ENCODE measurements at regions not wholly inside any gene's neighbourhood (a gene's known extent, or its start where the extent isn't known, plus 50 kb on each side); places are given as distances from the start of the nearest gene placed in this dataset.

DNA sequence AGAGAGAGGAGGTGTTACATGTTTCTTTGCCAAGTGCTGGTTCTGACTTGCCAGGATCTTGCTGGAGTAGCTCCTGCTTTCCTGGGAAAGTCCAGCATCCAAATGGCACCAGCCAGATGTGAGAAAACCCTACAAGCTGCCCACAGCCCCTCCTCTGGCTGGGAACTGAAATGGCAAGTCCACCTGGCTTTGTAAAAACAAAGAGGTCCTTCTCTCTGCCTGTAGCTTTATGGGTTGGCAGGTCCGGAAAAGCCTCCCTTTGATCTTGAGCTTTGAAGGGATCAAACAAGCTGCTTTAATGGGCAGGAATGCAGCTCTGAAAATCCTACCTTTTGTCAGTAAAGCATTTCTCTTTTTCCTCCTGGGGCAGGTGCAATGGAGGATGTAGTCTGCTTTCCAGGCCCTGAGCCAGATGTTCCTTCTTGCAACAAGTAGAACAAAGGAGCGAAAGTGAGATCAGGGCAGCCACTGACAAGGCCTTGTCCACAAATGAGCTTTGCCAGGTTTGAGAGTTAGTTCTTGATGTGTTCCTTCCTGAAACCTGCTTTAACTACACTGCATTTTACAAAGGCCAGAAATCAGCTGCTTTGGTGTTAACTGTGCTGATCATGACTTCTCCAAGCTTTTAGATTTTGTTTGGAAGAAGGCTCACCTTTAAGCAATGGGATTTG is 456.7 kb downstream of the ZNF608 start:
- H3K36me3 ChIP-seq (replicated peaks) = no peaks in the 10 kb centered on the region
- H3K4me3 ChIP-seq (ENCODE audit: low read depth, low read length) = no peak overlapping the region
- H3K27me3 ChIP-seq (replicated peaks) = no peaks in the 10 kb centered on the region
- in situ Hi-C loops (cut with HindIII; ENCODE audit: low pct_ligation_motif_present, low sequenced_read_pairs) = no loop called here
- TF ChIP-seq, protein P1, sequence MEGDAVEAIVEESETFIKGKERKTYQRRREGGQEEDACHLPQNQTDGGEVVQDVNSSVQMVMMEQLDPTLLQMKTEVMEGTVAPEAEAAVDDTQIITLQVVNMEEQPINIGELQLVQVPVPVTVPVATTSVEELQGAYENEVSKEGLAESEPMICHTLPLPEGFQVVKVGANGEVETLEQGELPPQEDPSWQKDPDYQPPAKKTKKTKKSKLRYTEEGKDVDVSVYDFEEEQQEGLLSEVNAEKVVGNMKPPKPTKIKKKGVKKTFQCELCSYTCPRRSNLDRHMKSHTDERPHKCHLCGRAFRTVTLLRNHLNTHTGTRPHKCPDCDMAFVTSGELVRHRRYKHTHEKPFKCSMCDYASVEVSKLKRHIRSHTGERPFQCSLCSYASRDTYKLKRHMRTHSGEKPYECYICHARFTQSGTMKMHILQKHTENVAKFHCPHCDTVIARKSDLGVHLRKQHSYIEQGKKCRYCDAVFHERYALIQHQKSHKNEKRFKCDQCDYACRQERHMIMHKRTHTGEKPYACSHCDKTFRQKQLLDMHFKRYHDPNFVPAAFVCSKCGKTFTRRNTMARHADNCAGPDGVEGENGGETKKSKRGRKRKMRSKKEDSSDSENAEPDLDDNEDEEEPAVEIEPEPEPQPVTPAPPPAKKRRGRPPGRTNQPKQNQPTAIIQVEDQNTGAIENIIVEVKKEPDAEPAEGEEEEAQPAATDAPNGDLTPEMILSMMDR (IDR thresholded peaks at IDR 0.05; ENCODE audit: low read depth, low read length, missing control alignments) = peak; percentile 27
- H3K27ac ChIP-seq = no peak overlapping the region
- DNase-seq = no peak

- in situ Hi-C loops (cut with HindIII; ENCODE audit: low pct_ligation_motif_present, low sequenced_read_pairs) = no loop called here
- Histone ChIP-seq H3K36me3 (replicated peaks) (no peaks in the 10 kb centered on the region), H3K27me3 (replicated peaks) (no peaks in the 10 kb centered on the region), H3K4me3 (ENCODE audit: low read depth, low read length) (no peak overlapping the region), H3K27ac (no peak overlapping the region)
- TF ChIP-seq, protein P1 (IDR thresholded peaks at IDR 0.05; ENCODE audit: low read depth, low read length, missing control alignments) = no peak
- no peak for DNase-seq
Observed at GRCh38 chr5:124289130-124289529, 457.3 kb downstream of the ZNF608 start.

- Histone ChIP-seq H3K27me3 (replicated peaks) (no peaks in the 10 kb centered on the region), H3K4me3 (ENCODE audit: low read depth, low read length) (no peak overlapping the region), H3K27ac (no peak overlapping the region), H3K36me3 (replicated peaks) (no peaks in the 10 kb centered on the region)
- TF ChIP-seq, protein P1 (IDR thresholded peaks at IDR 0.05; ENCODE audit: low read depth, low read length, missing control alignments) = no peak
- no peak for DNase-seq
- in situ Hi-C loops (cut with HindIII; ENCODE audit: low pct_ligation_motif_present, low sequenced_read_pairs) = no loop called here
Observed at GRCh38 chr5:124287813-124288212, 458.6 kb downstream of the ZNF608 start.

DNA sequence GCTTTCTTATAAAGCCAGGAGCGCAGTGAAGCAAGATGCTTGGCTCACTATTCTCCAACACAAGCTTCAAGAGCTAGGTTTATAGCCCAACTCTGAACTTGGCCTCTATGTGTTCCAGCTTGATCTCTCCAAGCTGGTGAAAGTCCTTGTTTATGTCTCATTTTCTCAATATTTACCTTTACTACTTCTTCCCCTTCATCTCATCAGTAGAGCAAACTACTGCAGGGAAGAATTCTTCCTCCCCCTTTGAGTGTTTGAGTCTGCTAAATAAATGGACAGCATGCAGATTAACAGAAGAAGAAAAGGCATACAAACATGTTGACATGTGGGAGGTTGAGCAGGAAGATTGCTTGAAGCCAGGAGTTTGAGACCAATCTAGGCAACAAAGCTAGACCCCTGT is 460.7 kb downstream of the ZNF608 start:
- Histone ChIP-seq H3K27me3 (replicated peaks) (no peaks in the 10 kb centered on the region), H3K4me3 (ENCODE audit: low read depth, low read length) (no peak overlapping the region), H3K36me3 (replicated peaks) (no peaks in the 10 kb centered on the region), H3K27ac (no peak overlapping the region)
- TF ChIP-seq, protein P1 (IDR thresholded peaks at IDR 0.05; ENCODE audit: low read depth, low read length, missing control alignments) = no peak
- DNase-seq = no peak
- in situ Hi-C loops (cut with HindIII; ENCODE audit: low pct_ligation_motif_present, low sequenced_read_pairs) = no loop called here

DNA sequence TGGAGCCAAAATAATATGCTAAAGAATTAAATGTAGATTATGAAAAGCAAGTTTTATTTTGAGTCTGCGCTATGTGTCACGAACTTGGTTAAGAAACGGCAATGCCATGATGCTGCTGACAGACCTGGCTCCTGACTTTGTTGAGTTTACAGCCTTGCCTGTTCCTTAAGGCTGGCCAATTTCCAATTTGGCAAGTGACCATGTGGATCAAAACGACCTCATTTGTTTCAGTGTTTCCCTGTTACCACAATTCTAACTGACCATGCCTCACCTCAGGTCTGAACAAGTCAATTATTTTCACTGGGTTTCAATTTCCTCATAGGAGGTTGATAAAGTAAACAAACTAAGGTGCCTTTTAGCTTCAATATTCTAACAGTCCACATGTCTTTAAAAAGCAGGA is 461.4 kb downstream of the ZNF608 start:
- DNase-seq = no peak
- no peak overlapping the region for H3K4me3 ChIP-seq (ENCODE audit: low read depth, low read length)
- in situ Hi-C loops (cut with HindIII; ENCODE audit: low pct_ligation_motif_present, low sequenced_read_pairs) = no loop called here
- H3K36me3 ChIP-seq (replicated peaks) = no peaks in the 10 kb centered on the region
- H3K27ac ChIP-seq = no peak overlapping the region
- H3K27me3 ChIP-seq (replicated peaks) = no peaks in the 10 kb centered on the region
- TF ChIP-seq, protein P1 (IDR thresholded peaks at IDR 0.05; ENCODE audit: low read depth, low read length, missing control alignments) = no peak

DNA sequence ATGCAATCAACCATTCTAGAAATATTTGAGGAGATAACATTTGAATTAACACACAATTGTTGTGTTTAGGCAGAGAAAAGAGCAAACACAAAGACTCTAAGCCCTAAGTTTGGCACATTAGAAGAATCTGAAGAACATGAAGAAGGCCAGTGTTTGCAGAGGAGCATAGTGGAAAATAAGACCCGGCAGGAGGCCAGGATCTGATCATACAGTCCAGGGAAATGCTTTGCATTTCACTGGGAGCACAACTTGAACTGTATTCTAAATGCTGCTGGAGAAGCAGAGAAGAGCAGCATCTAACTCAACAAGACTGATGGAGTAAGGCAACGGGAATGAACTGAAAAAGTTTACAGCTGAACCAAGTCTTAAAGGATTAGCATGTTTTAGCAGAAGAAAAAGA is 463.4 kb downstream of the ZNF608 start:
- H3K27me3 ChIP-seq (replicated peaks) = no peaks in the 10 kb centered on the region
- H3K36me3 ChIP-seq (replicated peaks) = no peaks in the 10 kb centered on the region
- no peak overlapping the region for H3K4me3 ChIP-seq (ENCODE audit: low read depth, low read length)
- TF ChIP-seq, protein P1 (IDR thresholded peaks at IDR 0.05; ENCODE audit: low read depth, low read length, missing control alignments) = no peak
- no peak for DNase-seq
- H3K27ac ChIP-seq = no peak overlapping the region
- in situ Hi-C loops (cut with HindIII; ENCODE audit: low pct_ligation_motif_present, low sequenced_read_pairs) = no loop called here
